Ectodermal cell (in vitro differentiated cells): ENCODE measurements at regions not wholly inside any gene's neighbourhood (a gene's known extent, or its start where the extent isn't known, plus 50 kb on each side); places are given as distances from the start of the nearest gene placed in this dataset.
"Not testable (repeated sequence)": the region's sequence is repeated elsewhere in the genome, so short reads cannot be mapped to it uniquely, and the experiment has no call there.

Source experiments
- H3K27ac ChIP-seq: 2 replicates; pipeline ENCODE4 v1.7.0; 2013; ENCODE audit warnings: mild to moderate bottlenecking, low read depth, low read length; ENCODE audit not compliant: insufficient read depth, poor library complexity, severe bottlenecking
- H3K27me3 ChIP-seq: 2 replicates; pipeline ENCODE4 v1.7.0; 2013; ENCODE audit warnings: mild to moderate bottlenecking, low read length; ENCODE audit not compliant: insufficient read depth, control insufficient read depth, poor library complexity, severe bottlenecking
- H3K36me3 ChIP-seq: one replicate; pipeline ENCODE4 v1.7.0; 2013; ENCODE audit warnings: low read length; ENCODE audit not compliant: control insufficient read depth, insufficient read depth
- H3K4me1 ChIP-seq: one replicate; pipeline ENCODE4 v1.7.0; 2013; ENCODE audit warnings: low read length; ENCODE audit not compliant: control insufficient read depth, insufficient read depth
- H3K4me3 ChIP-seq: 2 replicates; pipeline ENCODE4 v1.7.0; 2013; ENCODE audit warnings: low read depth, low read length, control low read depth; ENCODE audit not compliant: insufficient read depth
- H3K9me3 ChIP-seq: 2 replicates; pipeline ENCODE4 v1.7.0; 2013; ENCODE audit warnings: mild to moderate bottlenecking, low read length, moderate library complexity; ENCODE audit not compliant: control insufficient read depth
- WGBS, 2 experiments: methylation state at CpG; one replicate each; pipeline ENCODE4 v1.1.7; 2013; ENCODE audit warnings: missing lambda C conversion rate in 2 of 2; 5-methylcytosine and 5-hydroxymethylcytosine counted together

- no peak overlapping the region for H3K4me3 ChIP-seq
- H3K27me3 ChIP-seq: no peaks in the 10 kb centered on the region
Measured at GRCh38 chr10:9419757-9420156, 1365.3 kb downstream of the GATA3 start.

GRCh38 chr10:9427209-9427608 is 1372.7 kb downstream of the GATA3 start:
- Histone ChIP-seq H3K36me3 (no peaks in the 10 kb centered on the region), H3K4me3 (no peak overlapping the region), H3K9me3 (no peaks in the 10 kb centered on the region), H3K4me1 (no peaks in the 10 kb centered on the region), H3K27me3 (no peaks in the 10 kb centered on the region), H3K27ac (no peak overlapping the region)

More at GRCh38 chr10:9419757-9420156, 1365.3 kb downstream of the GATA3 start:
- Histone ChIP-seq H3K27ac (no peak overlapping the region), H3K9me3 (no peaks in the 10 kb centered on the region), H3K4me1 (no peaks in the 10 kb centered on the region), H3K36me3 (no peaks in the 10 kb centered on the region)

- no peaks in the 10 kb centered on the region for H3K4me1 ChIP-seq
Measured at GRCh38 chr10:9437131-9437530, 1382.6 kb downstream of the GATA3 start.

GRCh38 chr10:9443758-9444157 is 1389.3 kb downstream of the GATA3 start:
- WGBS, 2 experiments: 100% methylated on average over 1 of the region's 1 CpG; no CpG with 5 or more reads in 1 of the 2 experiments
- no peak overlapping the region for H3K27ac ChIP-seq

More at GRCh38 chr10:9437131-9437530, 1382.6 kb downstream of the GATA3 start:
- H3K27ac ChIP-seq: no peak overlapping the region
- no peaks in the 10 kb centered on the region for H3K27me3 ChIP-seq
- H3K36me3 ChIP-seq: no peaks in the 10 kb centered on the region
- H3K9me3 ChIP-seq: peaks cover 3% of the 10 kb centered on the region
- H3K4me3 ChIP-seq: no peak overlapping the region
- 92 to 94% methylated on average over 2 of the region's 2 CpGs for WGBS, 2 experiments

GRCh38 chr10:9449530-9449929 is 1395.0 kb downstream of the GATA3 start:
- Histone ChIP-seq H3K27ac (no peak overlapping the region), H3K9me3 (no peaks in the 10 kb centered on the region), H3K27me3 (no peaks in the 10 kb centered on the region), H3K4me1 (no peaks in the 10 kb centered on the region), H3K36me3 (no peaks in the 10 kb centered on the region), H3K4me3 (no peak overlapping the region)
- WGBS, 2 experiments: 90 to 93% methylated on average over 2 of the region's 2 CpGs

More at GRCh38 chr10:9443758-9444157, 1389.3 kb downstream of the GATA3 start:
- Histone ChIP-seq H3K36me3 (no peaks in the 10 kb centered on the region), H3K4me3 (no peak overlapping the region), H3K27me3 (no peaks in the 10 kb centered on the region), H3K4me1 (no peaks in the 10 kb centered on the region), H3K9me3 (no peaks in the 10 kb centered on the region)

DNA sequence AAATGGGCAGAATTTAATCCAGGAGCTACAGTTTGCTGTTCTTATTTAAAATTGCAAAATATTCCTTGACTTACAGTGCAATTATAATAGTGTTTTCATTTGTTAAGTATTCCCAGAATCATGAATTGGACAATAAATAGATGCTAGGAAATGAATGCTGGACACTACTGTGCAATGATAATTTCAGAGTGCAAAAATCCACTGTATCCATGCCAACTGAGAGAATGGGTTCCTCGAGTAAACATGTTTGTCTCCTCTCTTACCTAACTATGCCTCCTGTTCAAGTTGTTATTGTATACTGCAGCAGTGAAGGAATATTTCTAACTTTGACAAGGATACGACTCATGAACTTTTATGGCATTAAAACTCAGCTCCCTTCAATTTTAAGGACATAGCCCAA is 1396.3 kb downstream of the GATA3 start:
- no peak overlapping the region for H3K27ac ChIP-seq
- H3K9me3 ChIP-seq: no peaks in the 10 kb centered on the region
- whole genome bisulfite sequencing, 2 experiments: 95 to 97% methylated on average over 2 of the region's 2 CpGs
- no peaks in the 10 kb centered on the region for H3K36me3 ChIP-seq
- H3K4me3 ChIP-seq: no peak overlapping the region
- H3K27me3 ChIP-seq: no peaks in the 10 kb centered on the region
- no peaks in the 10 kb centered on the region for H3K4me1 ChIP-seq

DNA sequence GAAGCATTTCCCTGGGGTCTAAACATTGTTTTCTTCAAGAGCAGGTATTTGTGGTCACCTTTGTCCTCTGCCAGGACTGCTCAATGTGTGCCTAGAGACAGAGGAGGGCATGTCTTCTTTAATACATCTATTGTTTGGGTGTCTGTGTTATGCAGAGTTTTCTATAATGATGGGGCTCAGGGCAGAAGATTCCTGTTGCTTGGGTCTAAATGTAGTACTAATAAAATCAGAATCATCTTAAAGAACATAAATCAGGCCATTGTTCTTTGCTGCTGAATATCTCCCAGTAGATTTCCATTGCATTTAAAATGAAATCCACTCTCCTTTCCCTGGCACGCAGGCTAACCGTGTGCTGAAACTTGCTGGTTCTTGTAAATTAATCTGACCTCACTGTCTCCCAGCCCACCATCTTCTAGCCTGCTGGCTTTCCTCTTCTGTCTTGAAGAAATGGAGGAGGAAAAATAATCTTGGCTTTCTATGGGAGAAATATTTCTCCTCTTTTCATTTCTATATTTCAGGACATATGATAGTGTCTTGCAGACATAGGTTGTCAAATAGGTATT is 1396.8 kb downstream of the GATA3 start:
- WGBS, 2 experiments: 88 to 92% methylated on average over 2 of the region's 2 CpGs
- Histone ChIP-seq H3K4me3 (no peak overlapping the region), H3K36me3 (no peaks in the 10 kb centered on the region), H3K9me3 (no peaks in the 10 kb centered on the region), H3K27me3 (no peaks in the 10 kb centered on the region), H3K27ac (no peak overlapping the region), H3K4me1 (no peaks in the 10 kb centered on the region)

- Histone ChIP-seq H3K27ac (no peak overlapping the region), H3K4me1 (no peaks in the 10 kb centered on the region), H3K4me3 (no peak overlapping the region), H3K36me3 (no peaks in the 10 kb centered on the region), H3K27me3 (no peaks in the 10 kb centered on the region), H3K9me3 (no peaks in the 10 kb centered on the region)
- WGBS, 2 experiments: 86 to 100% methylated on average over 1 of the region's 1 CpG
Measured at GRCh38 chr10:9452056-9452455, 1397.6 kb downstream of the GATA3 start.

- not testable (repeated sequence) for H3K27me3 ChIP-seq, H3K4me3 ChIP-seq, H3K9me3 ChIP-seq, H3K36me3 ChIP-seq, H3K27ac ChIP-seq, H3K4me1 ChIP-seq
- WGBS, 2 experiments: 93 to 95% methylated on average over 3 of the region's 3 CpGs
Measured at GRCh38 chr10:9453871-9454270, 1399.4 kb downstream of the GATA3 start.

- H3K27me3 ChIP-seq: no peaks in the 10 kb centered on the region
- H3K27ac ChIP-seq: no peak overlapping the region
- no peaks in the 10 kb centered on the region for H3K4me1 ChIP-seq
- no peaks in the 10 kb centered on the region for H3K9me3 ChIP-seq
- no peak overlapping the region for H3K4me3 ChIP-seq
- WGBS, 2 experiments: 96 to 100% methylated on average over 2 of the region's 2 CpGs
- no peaks in the 10 kb centered on the region for H3K36me3 ChIP-seq
Measured at GRCh38 chr10:9469663-9470205, 1415.2 kb downstream of the GATA3 start.
